ENCODE measurements at regions not wholly inside any gene's neighbourhood (a gene's known extent, or its start where the extent isn't known, plus 50 kb on each side); places are given as distances from the start of the nearest gene placed in this dataset.

GRCh38 chr2:150876251-150876950 is 385.3 kb downstream of the RBM43 start:
- Mint-ChIP-seq H3K27ac (no peak overlapping the region), H3K27me3 (peaks cover 2% of the 10 kb centered on the region), H3K4me3 (no peak overlapping the region), H3K36me3 (ENCODE audit: low read depth) (no peaks in the 10 kb centered on the region), H3K9me3 (no peaks in the 10 kb centered on the region), H3K4me1 (no peaks in the 10 kb centered on the region)
- no peak for DNase-seq
- ATAC-seq, result no peak

GRCh38 chr2:150873396-150873772 is 385.9 kb upstream of the RND3 start:
- no peak overlapping the region for H3K27ac Mint-ChIP-seq
- no peaks in the 10 kb centered on the region for H3K9me3 Mint-ChIP-seq
- H3K4me1 Mint-ChIP-seq, result no peaks in the 10 kb centered on the region
- no peaks in the 10 kb centered on the region for H3K27me3 Mint-ChIP-seq
- no peaks in the 10 kb centered on the region for H3K36me3 Mint-ChIP-seq (ENCODE audit: low read depth)
- no peak overlapping the region for H3K4me3 Mint-ChIP-seq
- ATAC-seq (no peak), DNase-seq (no peak)

- Mint-ChIP-seq H3K9me3 (no peaks in the 10 kb centered on the region), H3K27ac (no peak overlapping the region), H3K4me1 (no peaks in the 10 kb centered on the region), H3K27me3 (no peaks in the 10 kb centered on the region), H3K4me3 (no peak overlapping the region), H3K36me3 (ENCODE audit: low read depth) (no peaks in the 10 kb centered on the region)
- ATAC-seq (no peak), DNase-seq (no peak)
These were observed 385.4 kb upstream of the RND3 start for GRCh38 chr2:150872756-150873395.

- Mint-ChIP-seq H3K36me3 (ENCODE audit: low read depth) (no peaks in the 10 kb centered on the region), H3K4me1 (no peaks in the 10 kb centered on the region), H3K4me3 (no peak overlapping the region), H3K27me3 (no peaks in the 10 kb centered on the region), H3K9me3 (peaks cover 4% of the 10 kb centered on the region), H3K27ac (no peak overlapping the region)
- ATAC-seq, result no peak
- DNase-seq, result no peak
These were observed 379.0 kb upstream of the RND3 start for GRCh38 chr2:150866431-150866830.

GRCh38 chr2:150863691-150864090 is 376.2 kb upstream of the RND3 start:
- ATAC-seq, result no peak
- Mint-ChIP-seq H3K27ac (no peak overlapping the region), H3K4me3 (no peak overlapping the region), H3K27me3 (no peaks in the 10 kb centered on the region), H3K4me1 (no peaks in the 10 kb centered on the region), H3K36me3 (ENCODE audit: low read depth) (no peaks in the 10 kb centered on the region), H3K9me3 (peaks cover 4% of the 10 kb centered on the region)
- no peak for DNase-seq

- no peaks in the 10 kb centered on the region for H3K36me3 Mint-ChIP-seq (ENCODE audit: low read depth)
- ATAC-seq (no peak), DNase-seq (no peak)
- peaks cover 4% of the 10 kb centered on the region for H3K9me3 Mint-ChIP-seq
- no peaks in the 10 kb centered on the region for H3K4me1 Mint-ChIP-seq
- no peaks in the 10 kb centered on the region for H3K27me3 Mint-ChIP-seq
- H3K4me3 Mint-ChIP-seq, result no peak overlapping the region
- no peak overlapping the region for H3K27ac Mint-ChIP-seq
These were observed 372.8 kb upstream of the RND3 start for GRCh38 chr2:150860301-150860700.

GRCh38 chr2:150859877-150860276 is 372.4 kb upstream of the RND3 start:
- Mint-ChIP-seq H3K36me3 (ENCODE audit: low read depth) (no peaks in the 10 kb centered on the region), H3K4me3 (no peak overlapping the region), H3K27me3 (no peaks in the 10 kb centered on the region), H3K27ac (no peak overlapping the region), H3K9me3 (peaks cover 2% of the 10 kb centered on the region), H3K4me1 (no peaks in the 10 kb centered on the region)
- ATAC-seq (no peak), DNase-seq (no peak)

- Mint-ChIP-seq H3K4me1 (no peaks in the 10 kb centered on the region), H3K4me3 (no peak overlapping the region), H3K27me3 (no peaks in the 10 kb centered on the region), H3K27ac (no peak overlapping the region), H3K9me3 (no peaks in the 10 kb centered on the region), H3K36me3 (ENCODE audit: low read depth) (no peaks in the 10 kb centered on the region)
- DNase-seq (no peak), ATAC-seq (no peak)
These were observed 371.7 kb upstream of the RND3 start for GRCh38 chr2:150859162-150859561.

- no peak overlapping the region for H3K4me3 Mint-ChIP-seq
- ATAC-seq (no peak), DNase-seq (no peak)
- H3K4me1 Mint-ChIP-seq, result no peaks in the 10 kb centered on the region
- no peaks in the 10 kb centered on the region for H3K27me3 Mint-ChIP-seq
- no peaks in the 10 kb centered on the region for H3K9me3 Mint-ChIP-seq
- no peaks in the 10 kb centered on the region for H3K36me3 Mint-ChIP-seq (ENCODE audit: low read depth)
- H3K27ac Mint-ChIP-seq, result no peak overlapping the region
These were observed 370.9 kb upstream of the RND3 start for GRCh38 chr2:150858382-150858781.

- no peaks in the 10 kb centered on the region for H3K4me1 Mint-ChIP-seq
- H3K36me3 Mint-ChIP-seq (ENCODE audit: low read depth), result no peaks in the 10 kb centered on the region
- no peaks in the 10 kb centered on the region for H3K9me3 Mint-ChIP-seq
- DNase-seq, result no peak
- H3K27me3 Mint-ChIP-seq, result no peaks in the 10 kb centered on the region
- no peak overlapping the region for H3K4me3 Mint-ChIP-seq
- H3K27ac Mint-ChIP-seq, result no peak overlapping the region
- no peak for ATAC-seq
These were observed 369.3 kb upstream of the RND3 start for GRCh38 chr2:150856596-150857281.

GRCh38 chr2:150853263-150853662 is 365.8 kb upstream of the RND3 start:
- no peaks in the 10 kb centered on the region for H3K4me1 Mint-ChIP-seq
- H3K9me3 Mint-ChIP-seq, result no peaks in the 10 kb centered on the region
- no peak for ATAC-seq
- DNase-seq, result no peak
- no peaks in the 10 kb centered on the region for H3K36me3 Mint-ChIP-seq (ENCODE audit: low read depth)
- H3K4me3 Mint-ChIP-seq, result no peak overlapping the region
- no peak overlapping the region for H3K27ac Mint-ChIP-seq
- no peaks in the 10 kb centered on the region for H3K27me3 Mint-ChIP-seq

GRCh38 chr2:150850641-150851040 is 363.2 kb upstream of the RND3 start:
- Mint-ChIP-seq H3K27ac (no peak overlapping the region), H3K4me3 (no peak overlapping the region), H3K9me3 (no peaks in the 10 kb centered on the region), H3K27me3 (no peaks in the 10 kb centered on the region), H3K4me1 (no peaks in the 10 kb centered on the region), H3K36me3 (ENCODE audit: low read depth) (no peaks in the 10 kb centered on the region)
- no peak for ATAC-seq
- no peak for DNase-seq

- H3K36me3 Mint-ChIP-seq (ENCODE audit: low read depth), result no peaks in the 10 kb centered on the region
- no peaks in the 10 kb centered on the region for H3K4me1 Mint-ChIP-seq
- no peaks in the 10 kb centered on the region for H3K9me3 Mint-ChIP-seq
- no peak overlapping the region for H3K4me3 Mint-ChIP-seq
- H3K27me3 Mint-ChIP-seq, result no peaks in the 10 kb centered on the region
- no peak overlapping the region for H3K27ac Mint-ChIP-seq
- DNase-seq (no peak), ATAC-seq (no peak)
These were observed 360.1 kb upstream of the RND3 start for GRCh38 chr2:150847578-150847977.

GRCh38 chr2:150846691-150847090 is 359.2 kb upstream of the RND3 start:
- Mint-ChIP-seq H3K27me3 (no peaks in the 10 kb centered on the region), H3K27ac (no peak overlapping the region), H3K36me3 (ENCODE audit: low read depth) (no peaks in the 10 kb centered on the region), H3K4me3 (no peak overlapping the region), H3K9me3 (no peaks in the 10 kb centered on the region), H3K4me1 (no peaks in the 10 kb centered on the region)
- ATAC-seq, result no peak
- no peak for DNase-seq

GRCh38 chr2:150832686-150833085 is 345.2 kb upstream of the RND3 start:
- ATAC-seq (no peak), DNase-seq (no peak)
- Mint-ChIP-seq H3K4me3 (no peak overlapping the region), H3K4me1 (no peaks in the 10 kb centered on the region), H3K27me3 (no peaks in the 10 kb centered on the region), H3K36me3 (ENCODE audit: low read depth) (no peaks in the 10 kb centered on the region), H3K27ac (no peak overlapping the region), H3K9me3 (no peaks in the 10 kb centered on the region)

Measured in activated naive CD8-positive, alpha-beta T cell treated with anti-CD3 and anti-CD28 coated beads, Interleukin-2, amount 50 U/mL, for 24 hours (primary cell).